ENCODE measurements at regions not wholly inside any gene's neighbourhood (a gene's known extent, or its start where the extent isn't known, plus 50 kb on each side); places are given as distances from the start of the nearest gene placed in this dataset.
"Not testable (repeated sequence)": the region's sequence is repeated elsewhere in the genome, so short reads cannot be mapped to it uniquely, and the experiment has no call there.

DNA sequence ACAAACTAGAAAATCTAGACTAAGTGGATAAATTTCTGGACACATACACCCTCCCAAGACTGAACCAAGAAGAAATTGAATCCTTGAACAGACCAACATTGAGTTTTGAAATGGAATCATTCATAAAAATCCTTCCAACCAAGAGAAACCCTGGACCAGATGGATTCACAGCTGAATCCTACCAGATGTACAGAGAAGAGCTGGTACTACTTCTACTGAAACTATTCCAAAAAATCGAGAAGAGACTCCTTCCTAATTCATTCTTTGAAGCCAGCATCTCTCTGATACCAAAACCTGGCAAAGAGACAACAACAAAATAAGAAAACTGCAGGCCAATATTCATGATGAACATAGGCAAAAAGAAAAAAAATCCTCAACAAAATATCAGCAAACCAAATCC lies 227.4 kb downstream of the RPAP3 start:
- no peak for DNase-seq

DNA sequence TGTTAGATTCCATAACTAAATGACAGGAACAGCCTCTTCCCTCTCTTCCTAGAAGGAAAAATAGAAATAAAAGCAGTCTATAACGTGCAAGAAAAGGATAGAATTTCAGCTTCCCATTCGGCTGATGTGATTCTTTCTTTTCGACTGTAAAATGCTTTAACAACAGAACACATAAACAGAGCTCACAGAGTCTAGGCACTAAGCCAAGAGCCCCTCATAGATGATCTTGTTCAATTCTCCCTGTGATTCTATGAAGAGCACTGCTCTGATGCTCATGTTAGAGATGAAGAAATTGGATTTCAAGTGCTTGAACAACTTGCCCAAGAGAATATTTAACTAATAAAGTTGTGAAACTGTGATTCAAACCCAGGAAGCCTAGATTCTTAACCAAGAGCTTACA lies 232.7 kb downstream of the RPAP3 start:
- DNase-seq = no peak

DNA sequence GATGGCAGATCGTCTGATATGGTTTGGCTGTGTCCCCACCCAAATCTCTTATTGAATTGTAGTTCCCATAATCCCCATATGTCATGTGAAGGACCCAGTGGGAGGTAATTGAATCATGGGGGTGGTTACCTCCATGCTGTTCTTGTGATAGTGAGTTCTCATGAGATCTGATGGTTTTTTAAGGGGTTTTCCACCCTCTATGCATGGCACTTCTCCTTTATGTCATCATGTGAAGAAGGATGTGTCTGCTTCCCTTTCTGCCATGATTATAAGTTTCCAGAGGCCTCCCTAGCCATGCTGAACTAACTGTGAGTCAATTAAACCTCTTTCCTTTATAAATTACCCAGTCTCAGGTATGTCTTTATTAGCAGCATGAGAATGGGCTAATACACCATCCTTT lies 235.5 kb downstream of the RPAP3 start:
- peak; percentile 38 for DNase-seq

DNA sequence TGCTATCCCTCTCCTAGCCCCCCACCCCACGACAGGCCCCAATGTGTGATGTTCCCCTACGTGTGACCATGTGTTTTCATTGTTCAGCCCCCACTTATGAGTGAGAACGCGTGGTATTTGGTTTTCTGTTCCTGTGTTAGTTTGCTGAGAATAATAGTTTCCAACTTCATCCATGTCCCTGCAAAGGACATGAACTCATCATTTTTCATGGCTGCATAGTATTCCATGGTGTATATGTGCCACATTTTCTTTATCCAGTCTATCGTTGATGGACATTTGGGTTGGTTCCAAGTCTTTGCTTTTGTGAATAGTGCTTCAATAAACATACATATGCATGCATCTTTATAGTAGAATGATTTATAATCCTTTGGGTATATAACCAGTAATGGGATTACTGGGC lies 241.9 kb downstream of the RPAP3 start:
- not testable (repeated sequence) for DNase-seq

DNA sequence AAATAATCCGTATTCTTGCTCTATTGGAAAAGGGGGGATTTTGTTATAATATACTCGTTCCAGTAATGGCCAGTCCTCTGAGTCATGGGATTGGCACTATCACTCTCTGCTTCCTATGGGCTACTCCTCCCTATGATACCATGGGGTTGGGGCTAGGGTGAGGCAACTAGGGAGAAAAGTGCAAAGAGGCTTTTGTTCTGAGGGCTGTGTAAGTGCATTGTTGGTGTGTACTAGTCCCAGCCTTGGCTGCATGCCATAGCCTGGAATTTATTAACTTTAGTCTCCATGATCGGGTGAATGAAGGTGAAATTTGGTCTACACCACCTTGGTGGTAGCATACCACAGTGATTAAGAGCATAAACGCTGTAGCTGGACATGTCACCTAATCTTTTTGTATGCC lies 247.6 kb downstream of the RPAP3 start:
- DNase-seq = no peak

DNA sequence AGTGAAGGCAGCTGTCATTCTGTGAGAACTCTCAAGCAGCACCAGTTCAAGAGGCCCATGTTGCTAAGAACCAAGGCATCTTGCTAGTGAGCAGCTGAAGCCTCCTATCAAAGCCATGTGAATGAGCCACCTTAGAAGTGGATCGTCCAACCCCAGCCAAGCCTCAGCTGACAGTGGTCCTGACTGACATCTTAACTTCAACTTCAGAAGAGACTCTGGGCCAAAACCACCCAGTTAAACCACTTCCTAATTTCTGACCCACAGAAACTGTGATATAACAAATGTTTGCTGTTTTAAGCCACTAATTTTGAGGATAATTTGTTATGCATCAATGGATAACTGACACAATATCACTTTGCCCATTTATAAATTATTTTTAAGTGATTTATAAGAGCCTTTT lies 256.0 kb downstream of the RPAP3 start:
- no peak for DNase-seq

DNA sequence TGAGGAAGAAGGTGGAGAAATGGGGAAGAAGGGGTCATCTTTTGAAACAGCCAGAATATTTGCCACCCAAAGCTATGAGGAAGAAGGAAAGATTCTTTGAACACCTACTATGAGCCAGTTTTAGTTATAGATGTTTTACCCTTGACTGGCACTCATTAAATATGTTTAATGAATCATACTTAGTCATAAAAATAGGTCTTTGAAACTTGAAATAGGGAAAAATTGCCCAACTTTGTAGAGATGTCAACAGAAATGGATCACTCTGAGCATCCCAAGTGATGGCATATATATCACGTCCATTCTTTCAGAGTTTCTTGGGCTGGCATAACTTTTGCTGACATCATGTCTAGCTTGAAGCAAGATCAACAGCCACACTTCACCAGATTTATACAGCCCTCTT lies 263.5 kb downstream of the RPAP3 start:
- DNase-seq = no peak

DNA sequence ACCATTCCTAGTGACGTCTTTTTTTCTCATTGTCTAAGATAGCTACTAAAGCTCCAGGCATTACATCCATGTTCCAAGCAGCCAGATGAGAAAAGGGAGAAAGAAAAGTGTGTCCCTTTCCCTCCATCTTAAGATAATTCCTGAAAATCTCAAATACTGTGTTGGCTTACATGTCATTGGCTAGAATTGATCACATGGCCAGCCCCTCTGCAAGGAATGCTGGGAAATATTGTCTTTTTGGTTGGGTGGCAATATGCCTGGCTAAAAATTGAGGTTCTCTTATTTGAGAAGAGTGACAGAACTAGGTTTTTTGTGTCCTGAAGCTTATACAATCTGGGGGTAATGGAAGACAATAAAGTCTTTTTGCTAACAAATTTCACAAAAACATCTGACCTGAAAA lies 264.3 kb downstream of the RPAP3 start:
- no peak for DNase-seq

DNA sequence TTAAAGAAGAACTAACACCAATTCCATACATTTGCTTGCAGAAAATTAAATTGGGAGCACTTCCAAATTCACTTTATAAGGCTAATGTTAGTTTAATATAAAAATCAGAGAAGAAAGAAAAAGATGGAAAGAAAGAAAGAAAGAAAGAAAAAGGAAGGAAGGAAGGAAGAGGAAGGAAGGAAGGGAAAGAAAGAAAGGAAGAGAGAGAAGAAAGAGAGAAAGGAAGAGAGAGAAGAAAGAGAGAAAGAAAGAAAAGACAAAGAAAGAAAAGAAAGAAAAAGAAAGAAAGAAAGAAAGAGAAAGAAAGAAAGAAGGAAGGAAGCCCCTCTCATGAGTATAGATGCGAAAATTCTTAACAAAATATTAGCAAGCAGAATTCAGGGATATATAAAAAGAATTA lies 267.7 kb downstream of the RPAP3 start:
- DNase-seq = no peak

DNA sequence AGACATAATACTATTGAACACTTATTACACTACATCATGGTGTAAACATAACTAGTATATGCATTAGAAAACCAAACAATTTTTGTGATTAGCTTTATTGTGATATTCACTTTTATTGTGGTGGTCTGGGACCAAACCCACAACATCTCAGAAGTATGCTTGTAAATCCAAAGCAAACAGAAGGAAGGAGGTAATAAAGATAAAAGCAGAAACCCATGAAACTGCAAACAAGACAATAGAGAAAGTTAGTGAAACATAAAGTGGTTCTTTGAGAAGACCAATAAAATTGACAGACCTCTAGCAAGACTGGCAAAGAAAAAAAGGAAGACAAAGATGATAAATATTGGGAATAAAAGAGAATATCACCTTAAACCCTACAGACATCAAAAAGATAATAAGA lies 268.3 kb downstream of the RPAP3 start:
- DNase-seq = no peak

DNA sequence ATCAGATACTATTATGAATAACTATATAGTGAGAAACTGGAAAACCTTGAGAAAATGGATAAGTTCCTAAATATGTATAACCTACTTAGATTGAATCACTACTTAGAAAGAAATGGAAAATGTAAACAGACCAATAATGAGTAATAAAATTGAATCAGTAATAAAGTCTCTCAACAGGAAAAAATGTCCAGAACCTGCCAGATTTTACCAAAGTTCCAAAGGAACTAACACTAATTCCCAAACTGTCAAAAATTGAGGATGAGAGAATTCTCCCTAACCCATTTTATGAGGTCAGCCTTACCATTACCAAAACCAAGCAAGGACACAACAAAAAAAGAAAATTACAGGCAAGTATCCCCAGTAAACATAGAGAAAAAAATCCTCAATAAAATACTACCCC lies 272.0 kb downstream of the RPAP3 start:
- no peak for DNase-seq

DNA sequence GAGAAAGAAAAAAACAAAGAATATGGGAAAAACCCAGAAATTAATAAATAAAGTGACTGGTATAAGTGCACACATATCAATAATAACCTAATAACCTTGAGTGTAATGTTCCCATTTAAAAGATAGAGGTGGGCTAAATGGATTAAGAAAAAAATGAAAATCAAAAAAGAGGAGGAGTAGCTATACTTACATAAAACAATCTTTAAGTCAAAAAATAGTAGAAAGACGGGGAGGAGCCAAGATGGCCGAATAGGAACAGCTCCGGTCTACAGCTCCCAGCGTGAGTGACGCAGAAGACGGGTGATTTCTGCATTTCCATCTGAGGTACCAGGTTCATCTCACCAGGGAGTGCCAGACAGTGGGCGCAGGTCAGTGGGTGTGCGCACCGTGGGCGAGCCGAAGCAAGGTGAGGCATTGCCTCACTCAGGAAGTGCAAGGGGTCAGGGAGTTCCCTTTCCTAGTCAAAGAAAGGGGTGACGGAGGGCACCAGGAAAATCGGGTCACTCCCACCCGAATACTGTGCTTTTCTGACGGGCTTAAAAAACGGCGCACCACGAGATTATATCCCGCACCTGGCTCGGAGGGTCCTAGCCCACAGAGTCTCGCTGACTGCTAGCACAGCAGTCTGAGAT lies 279.0 kb downstream of the RPAP3 start:
- DNase-seq = not testable (repeated sequence)

DNA sequence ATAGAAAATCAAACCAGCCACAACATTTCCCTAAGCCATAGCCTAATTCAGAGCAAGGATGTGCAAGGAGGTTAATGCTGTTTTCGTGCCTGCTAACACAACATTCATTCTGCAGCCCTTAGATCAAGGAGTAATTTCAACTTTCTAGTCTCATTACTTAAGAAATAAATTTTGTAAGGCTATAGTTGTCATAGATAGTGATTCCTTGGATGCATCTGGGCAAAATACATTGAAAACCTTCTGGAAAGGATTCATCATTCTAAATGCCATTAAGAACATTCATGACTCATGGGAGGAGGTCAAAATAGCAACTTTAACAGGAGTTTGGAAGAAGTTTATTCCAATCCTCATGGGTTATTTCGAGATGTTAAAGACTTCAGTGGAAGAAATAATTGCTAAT lies 283.2 kb downstream of the RPAP3 start:
- DNase-seq = no peak

DNA sequence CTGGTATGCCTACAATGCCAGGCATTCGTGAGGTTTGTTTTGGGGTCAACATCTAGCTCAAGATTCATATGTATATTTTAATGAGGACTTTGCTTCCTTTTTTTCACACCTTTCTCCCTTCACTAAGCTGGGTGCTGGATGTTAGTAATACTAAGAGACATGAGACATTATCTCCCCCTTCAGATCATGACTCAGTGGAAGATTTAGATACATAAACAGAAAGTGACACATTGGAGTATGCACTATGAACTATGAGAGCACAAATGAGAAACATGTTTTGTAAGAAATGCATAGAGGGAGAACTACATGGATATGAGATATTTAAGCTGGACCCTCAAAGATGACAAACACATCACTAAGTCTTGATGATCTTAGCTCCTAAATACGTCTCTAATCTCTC lies 286.3 kb downstream of the RPAP3 start:
- DNase-seq = no peak

DNA sequence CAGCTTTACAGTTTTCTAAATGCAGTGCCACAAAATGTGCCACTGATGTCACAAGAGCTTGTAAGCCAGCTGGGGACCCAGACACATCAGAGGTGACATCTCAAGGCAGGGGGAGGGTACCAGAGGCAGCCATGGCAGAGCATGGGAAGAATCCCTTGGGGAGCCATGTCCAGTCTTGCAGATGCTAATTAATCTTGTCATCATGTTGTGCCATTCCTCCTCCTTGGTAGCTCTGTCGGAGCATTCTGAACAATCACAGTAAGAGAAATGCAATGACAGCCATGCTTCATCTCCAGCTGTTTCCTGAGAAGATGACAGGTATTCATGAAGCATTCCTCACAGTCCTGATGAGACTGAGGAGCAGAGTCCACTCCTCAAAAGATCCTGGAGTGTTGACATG lies 287.9 kb downstream of the RPAP3 start:
- no peak for DNase-seq

DNA sequence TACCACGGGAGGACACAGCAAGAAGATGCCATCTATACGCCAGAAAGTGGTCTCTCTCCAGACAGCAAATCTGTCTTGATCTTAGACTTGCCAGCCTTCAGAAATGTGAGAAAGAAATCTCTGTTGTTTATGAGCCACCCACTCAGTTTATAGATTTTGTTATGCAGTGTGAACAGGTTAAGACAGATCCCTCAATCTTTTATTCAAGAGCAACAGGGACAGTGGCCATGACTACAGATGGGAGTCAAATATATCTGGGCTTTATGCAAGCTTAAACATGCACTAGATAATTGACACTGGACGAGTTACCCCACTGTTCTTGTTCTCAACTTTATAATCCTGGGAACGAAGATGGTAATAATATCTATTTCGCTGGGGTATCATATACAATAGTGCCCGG lies 288.7 kb downstream of the RPAP3 start:
- no peak for DNase-seq

DNA sequence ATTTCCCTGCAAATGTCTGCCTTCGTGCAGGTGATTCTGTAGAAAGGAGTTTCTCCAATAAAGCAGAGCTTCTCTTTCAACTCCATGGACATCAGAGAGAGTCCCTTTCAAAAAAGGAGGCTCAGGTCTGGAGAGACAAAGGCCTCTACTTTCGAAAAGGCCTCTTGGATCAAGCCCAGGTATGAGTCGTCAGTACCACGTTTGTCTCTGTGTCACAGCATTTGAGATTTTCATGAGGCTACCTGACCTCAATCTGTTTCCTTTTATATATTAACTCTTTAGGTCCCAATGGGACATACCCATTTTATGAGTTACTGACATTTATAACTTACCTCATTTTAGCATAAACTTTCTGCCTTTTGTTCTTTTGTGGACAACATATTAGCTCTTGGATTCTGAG lies 290.8 kb downstream of the RPAP3 start:
- DNase-seq = no peak

DNA sequence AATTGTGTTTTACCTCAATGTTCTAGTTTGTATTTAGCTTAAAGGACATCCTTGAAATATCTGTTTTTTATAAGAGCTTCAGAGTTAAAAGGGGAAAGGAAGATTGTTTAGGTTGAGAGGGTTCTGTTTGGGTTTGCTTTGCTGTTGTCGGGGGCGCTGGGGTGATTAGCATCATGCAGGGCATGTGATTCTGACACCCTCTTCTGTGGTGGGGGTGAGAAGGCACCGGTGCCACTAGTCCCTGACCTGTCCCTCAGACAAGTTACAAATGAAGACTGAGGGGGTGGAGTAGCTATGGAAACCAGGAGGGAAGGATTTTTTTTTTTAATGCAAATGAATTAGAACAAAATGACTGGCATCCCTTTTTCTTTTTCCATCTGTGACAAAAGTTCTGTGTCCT lies 291.3 kb downstream of the RPAP3 start:
- no peak for DNase-seq

DNA sequence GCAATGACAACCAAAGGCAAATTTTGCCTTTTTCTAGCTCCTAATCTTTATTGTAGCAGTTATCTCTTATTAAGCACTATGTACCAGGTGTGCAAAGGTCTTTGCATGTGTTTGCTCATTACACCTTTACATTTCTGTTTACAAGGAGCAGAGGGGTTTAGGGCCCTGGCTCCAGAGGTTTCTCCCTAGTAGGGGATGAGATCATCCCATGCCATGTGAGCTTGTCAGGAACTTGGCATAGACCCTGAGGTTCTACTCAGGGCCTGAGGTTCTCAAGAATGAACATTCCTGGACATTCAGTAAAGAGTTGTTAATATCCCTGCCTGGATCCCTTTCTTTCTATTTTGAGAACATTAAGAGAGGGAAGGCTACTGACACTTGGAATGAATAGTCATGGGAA lies 292.0 kb downstream of the RPAP3 start:
- no peak for DNase-seq

DNA sequence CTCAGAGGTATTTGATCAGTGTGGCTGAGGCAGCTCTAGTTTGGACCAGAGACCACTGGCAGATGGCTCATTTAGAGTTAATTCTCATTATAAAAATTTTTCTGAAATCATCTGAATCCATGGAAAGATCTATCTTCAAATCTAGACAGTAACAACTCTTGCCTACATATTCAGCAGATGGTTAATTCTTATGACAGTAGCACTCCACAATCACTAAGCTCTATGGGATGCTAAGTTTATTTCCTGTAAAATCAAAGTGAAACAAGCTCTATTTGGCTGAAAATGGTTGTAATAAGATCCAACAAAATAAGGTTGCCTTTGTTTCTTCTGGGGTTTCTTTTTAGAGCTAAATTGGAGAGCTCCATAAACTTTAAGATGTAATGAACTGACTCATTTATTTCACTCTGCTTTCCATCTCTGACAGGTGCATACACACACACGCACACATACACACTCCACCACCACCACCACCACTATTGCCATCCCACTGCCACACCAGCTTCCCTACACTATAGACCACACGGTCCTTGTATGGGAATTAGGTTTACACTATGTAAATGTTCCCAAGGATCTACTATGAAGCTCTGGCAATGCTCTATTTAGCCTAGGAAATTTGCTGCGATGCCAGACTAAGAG lies 293.1 kb downstream of the RPAP3 start:
- no peak for DNase-seq

DNA sequence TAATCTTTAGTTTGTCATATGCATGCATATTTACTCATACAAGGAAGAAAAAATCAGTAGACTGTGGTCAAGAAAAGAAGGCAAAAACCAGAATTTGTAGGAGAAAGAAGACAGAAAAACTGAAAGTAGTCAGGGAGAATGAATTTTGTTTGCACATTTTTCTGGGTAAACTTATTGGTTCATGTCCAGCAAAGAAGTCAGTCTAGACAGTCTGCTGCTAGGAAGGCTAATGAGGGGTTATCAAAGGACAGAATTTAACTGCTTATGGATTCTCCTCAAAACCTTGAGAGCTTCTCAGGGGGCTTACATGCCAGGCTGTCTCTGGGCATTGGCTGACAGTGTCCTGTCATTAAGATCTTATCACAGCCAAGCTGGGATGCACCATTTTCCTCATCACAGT lies 293.9 kb downstream of the RPAP3 start:
- DNase-seq = no peak

DNA sequence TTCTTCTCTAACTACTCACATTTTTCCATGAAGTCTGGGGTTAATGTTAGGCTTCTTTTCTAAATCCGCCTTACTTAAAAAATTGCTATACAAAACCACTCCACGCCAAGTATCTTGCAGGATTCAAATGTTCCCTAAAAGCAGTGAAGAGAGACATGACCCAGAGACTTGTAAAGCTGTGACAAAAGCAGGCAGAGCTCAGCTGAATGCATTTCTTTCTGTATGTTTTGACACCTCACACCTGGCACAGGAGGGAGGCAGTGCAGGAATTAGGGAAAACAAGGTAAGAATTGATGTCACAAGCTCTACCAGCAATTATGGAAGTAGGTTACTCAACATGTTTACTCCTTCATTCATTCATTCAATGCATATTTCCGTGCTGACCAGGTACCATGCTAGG lies 295.0 kb downstream of the RPAP3 start:
- DNase-seq = no peak

DNA sequence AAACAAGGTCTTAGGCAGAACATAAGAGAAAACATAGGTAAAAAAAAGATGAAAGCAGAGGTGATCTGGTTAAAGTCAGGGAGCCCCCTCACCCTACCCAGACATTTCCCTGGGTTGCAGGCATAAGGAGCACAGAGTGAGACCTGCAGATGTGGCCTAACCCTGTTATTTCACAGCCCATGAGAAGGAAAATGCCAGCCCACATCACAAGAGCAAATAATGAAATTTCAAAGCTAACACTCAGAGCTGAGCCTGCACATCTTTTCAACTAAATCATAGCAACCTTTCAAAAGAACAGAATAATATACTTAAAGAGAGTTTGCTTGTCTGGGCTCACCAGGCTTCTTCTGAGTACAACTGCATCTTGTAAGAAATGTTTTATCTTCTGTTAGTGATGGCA lies 295.4 kb downstream of the RPAP3 start:
- DNase-seq = no peak

DNA sequence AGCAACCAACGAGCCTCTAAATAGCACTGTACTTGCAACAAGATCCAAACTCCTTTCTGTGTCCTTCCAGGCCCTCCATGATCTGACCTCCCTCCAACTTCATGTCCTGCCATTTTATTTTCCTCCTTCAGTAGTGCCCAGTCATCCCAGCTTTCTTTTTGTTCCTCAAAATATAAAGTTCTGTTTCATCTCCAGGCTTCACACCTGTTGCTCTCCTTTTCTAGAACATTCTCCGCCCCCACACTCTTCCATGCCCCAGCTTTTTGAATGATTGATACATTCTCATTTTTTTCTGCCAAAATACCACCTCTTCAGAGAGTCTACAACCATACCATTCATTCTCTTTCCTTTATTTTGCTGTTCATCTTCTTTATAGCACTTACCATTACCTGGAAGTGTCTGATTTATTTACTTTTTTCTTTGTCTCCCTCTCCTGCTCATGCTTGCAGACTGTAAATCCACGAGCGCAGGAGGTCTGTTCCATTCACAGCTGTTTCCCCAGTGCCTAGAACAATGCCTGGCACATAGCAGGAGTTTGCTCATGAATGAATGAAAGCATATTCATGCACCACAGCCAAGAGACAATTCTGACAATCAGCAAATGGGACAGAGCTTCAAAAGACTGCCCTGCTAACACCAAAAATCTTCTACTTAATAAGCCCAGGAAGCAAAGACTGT lies 296.4 kb downstream of the RPAP3 start:
- no peak for DNase-seq

All from inflammatory macrophage treated with lipopolysaccharide for 4 hours (primary cell).